AG04450 (cell line): ENCODE measurements at regions not wholly inside any gene's neighbourhood (a gene's known extent, or its start where the extent isn't known, plus 50 kb on each side); places are given as distances from the start of the nearest gene placed in this dataset.

Experiments
- CTCF ChIA-PET: fragments of 300-600, 350-600 bp; formaldehyde crosslinking; extraction: SDS; loops from one replicate; lab custom pipeline; 2022; ENCODE audit warnings: antibody characterized with exemption, inconsistent platforms; lab: Charles Lee
- POLR2A ChIA-PET: fragments of 350-600 bp; formaldehyde crosslinking; extraction: SDS; loops from one replicate; lab custom pipeline; 2021; ENCODE audit warnings: antibody characterized with exemption, inconsistent platforms; lab: Yijun Ruan, JAX
- DNase-seq: peaks from one replicate; pipeline ENCODE4 v3.0.0-alpha.2; 2011; ENCODE audit warnings: low read depth, low spot score
- H3K27ac ChIP-seq: one replicate; pipeline ENCODE4 v1.5.1; 2012; ENCODE audit warnings: low read depth, low read length, control low read depth
- H3K27me3 ChIP-seq: one replicate; pipeline ENCODE4 v1.6.0; 2012; ENCODE audit warnings: low read length; ENCODE audit not compliant: control insufficient read depth, insufficient read depth
- H3K4me3 ChIP-seq: 2 replicates; pipeline ENCODE4 v1.5.1; 2011; ENCODE audit warnings: mild to moderate bottlenecking, low read depth, low read length, control low read depth
- H3K9me3 ChIP-seq: 2 replicates; pipeline ENCODE4 v1.5.1; 2012; ENCODE audit warnings: low read length; ENCODE audit not compliant: control insufficient read depth, insufficient read depth
- CTCF ChIP-seq: IDR thresholded peaks from 2 replicates; pipeline ENCODE4 v1.5.1; 2011; ENCODE audit warnings: low read depth, low read length, control low read depth, inconsistent platforms

- ChIA-PET POLR2A (no interaction called here), CTCF (interaction anchor here (0.8 to 1.6 kb wide), 2 partner anchors 377 to 420 kb away, joined by 3 to 6 read pairs; no protein-coding TSS in a partner anchor)
- H3K9me3 ChIP-seq = no peaks in the 10 kb centered on the region
- H3K27me3 ChIP-seq = no peaks in the 10 kb centered on the region
- no peak overlapping the region for H3K4me3 ChIP-seq
- no peak overlapping the region for H3K27ac ChIP-seq
- TF ChIP-seq CTCF = no peak
- DNase-seq = no peak
These were observed 51.2 kb upstream of the TLR3 start for GRCh38 chr4:186017801-186018200.

GRCh38 chr4:186018261-186018660 lies 50.7 kb upstream of the TLR3 start:
- DNase-seq = no peak
- Histone ChIP-seq H3K9me3 (no peaks in the 10 kb centered on the region), H3K27me3 (no peaks in the 10 kb centered on the region), H3K4me3 (no peak overlapping the region), H3K27ac (no peak overlapping the region)
- no peak for TF ChIP-seq CTCF
- ChIA-PET CTCF (interaction anchor here (0.9 to 4.7 kb wide), 3 partner anchors 19 to 420 kb away, joined by 3 to 127 read pairs (median 6); no protein-coding TSS in a partner anchor), POLR2A (no interaction called here)

- no peak for TF ChIP-seq CTCF
- no peaks in the 10 kb centered on the region for H3K27me3 ChIP-seq
- H3K9me3 ChIP-seq = no peaks in the 10 kb centered on the region
- ChIA-PET POLR2A (no interaction called here), CTCF (interaction anchor here (0.9 to 4.7 kb wide), 3 partner anchors 19 to 421 kb away, joined by 3 to 127 read pairs (median 6); no protein-coding TSS in a partner anchor)
- no peak for DNase-seq
- H3K27ac ChIP-seq = no peak overlapping the region
- no peak overlapping the region for H3K4me3 ChIP-seq
These were observed 50.2 kb upstream of the TLR3 start for GRCh38 chr4:186018784-186019183.
